Stimulated activated CD4-positive, alpha-beta T cell treated with anti-CD3 and anti-CD28 coated beads, Interleukin-12 subunit alpha, Interleukin-12 subunit beta, amount 100 ng/mL, for 48 hours (primary cell): ENCODE measurements at regions not wholly inside any gene's neighbourhood (a gene's known extent, or its start where the extent isn't known, plus 50 kb on each side); places are given as distances from the start of the nearest gene placed in this dataset.
"Not testable (repeated sequence)": the region's sequence is repeated elsewhere in the genome, so short reads cannot be mapped to it uniquely, and the experiment has no call there.

Source experiments
- DNase-seq, 3 donors: peaks; one replicate each; pipeline ENCODE4 v3.0.0-alpha.2; 2020; ENCODE audit warnings: low read depth in 2 of 3, low spot score in 1 of 3

- DNase-seq = no peak
Observed at GRCh38 chrX:117689956-117690355, 426.7 kb downstream of the KLHL13 start.

GRCh38 chrX:117680286-117680685 lies 436.3 kb downstream of the KLHL13 start:
- DNase-seq = no peak

- DNase-seq = no peak
Observed at GRCh38 chrX:117653396-117653795, 463.2 kb downstream of the KLHL13 start.

GRCh38 chrX:117645639-117646038 lies 471.0 kb downstream of the KLHL13 start:
- DNase-seq = no peak

GRCh38 chrX:117641913-117642656 lies 474.5 kb downstream of the KLHL13 start:
- DNase-seq = no peak

GRCh38 chrX:117636826-117637225 lies 479.8 kb downstream of the KLHL13 start:
- DNase-seq = no peak

- no peak for DNase-seq
Observed at GRCh38 chrX:117633277-117633676, 483.3 kb downstream of the KLHL13 start.

- no peak for DNase-seq
Observed at GRCh38 chrX:117628381-117628780, 488.2 kb downstream of the KLHL13 start.

- DNase-seq = no peak
Observed at GRCh38 chrX:117610806-117611205, 505.8 kb downstream of the KLHL13 start.

- no peak for DNase-seq
Observed at GRCh38 chrX:117610049-117610448, 506.6 kb downstream of the KLHL13 start.

- DNase-seq = no peak
Observed at GRCh38 chrX:117607561-117607960, 509.0 kb downstream of the KLHL13 start.

GRCh38 chrX:117606101-117606500 lies 510.5 kb downstream of the KLHL13 start:
- not testable (repeated sequence) for DNase-seq

GRCh38 chrX:117570160-117570559 lies 546.5 kb downstream of the KLHL13 start:
- no peak for DNase-seq

- no peak for DNase-seq
Observed at GRCh38 chrX:117568238-117568637, 548.4 kb downstream of the KLHL13 start.

GRCh38 chrX:117543885-117544284 lies 572.7 kb downstream of the KLHL13 start:
- DNase-seq = no peak

- no peak for DNase-seq
Observed at GRCh38 chrX:117539090-117539418, 577.6 kb downstream of the KLHL13 start.

GRCh38 chrX:117538178-117539089 lies 578.2 kb downstream of the KLHL13 start:
- DNase-seq = no peak

- DNase-seq = no peak
Observed at GRCh38 chrX:117532339-117532738, 584.3 kb downstream of the KLHL13 start.

- no peak for DNase-seq
Observed at GRCh38 chrX:117522725-117523700, 593.6 kb downstream of the KLHL13 start.

- no peak for DNase-seq
Observed at GRCh38 chrX:117517994-117518393, 598.6 kb downstream of the KLHL13 start.

GRCh38 chrX:117511379-117511778 lies 605.2 kb downstream of the KLHL13 start:
- DNase-seq = no peak
